NCI-H187 (cell line): ENCODE measurements at regions not wholly inside any gene's neighbourhood (a gene's known extent, or its start where the extent isn't known, plus 50 kb on each side); places are given as distances from the start of the nearest gene placed in this dataset.
"Not testable (repeated sequence)": the region's sequence is repeated elsewhere in the genome, so short reads cannot be mapped to it uniquely, and the experiment has no call there.

Experiments used
- DNase-seq, 2 experiments: peaks; one replicate each; lab custom pipeline; 2025; lab: John Stamatoyannopoulos, UW

- no peak for DNase-seq
Measured at GRCh38 chr17:71202449-71202848, 918.4 kb upstream of the SOX9 start.

- no peak for DNase-seq
Measured at GRCh38 chr17:71203953-71204352, 916.9 kb upstream of the SOX9 start.

GRCh38 chr17:71205951-71206350 is 914.9 kb upstream of the SOX9 start:
- not testable (repeated sequence) for DNase-seq

GRCh38 chr17:71208111-71208704 is 912.6 kb upstream of the SOX9 start:
- no peak for DNase-seq

- no peak for DNase-seq
Measured at GRCh38 chr17:71213936-71214335, 906.9 kb upstream of the SOX9 start.

GRCh38 chr17:71217769-71218168 is 903.1 kb upstream of the SOX9 start:
- no peak for DNase-seq

- DNase-seq: peak; percentile 51 to 54
Measured at GRCh38 chr17:71224824-71225575, 895.8 kb upstream of the SOX9 start.

- no peak for DNase-seq
Measured at GRCh38 chr17:71227841-71228240, 893.0 kb upstream of the SOX9 start.

GRCh38 chr17:71229070-71229469 is 891.8 kb upstream of the SOX9 start:
- no peak for DNase-seq

- DNase-seq: no peak
Measured at GRCh38 chr17:71232801-71233559, 887.8 kb upstream of the SOX9 start.

- no peak for DNase-seq
Measured at GRCh38 chr17:71234349-71234748, 886.5 kb upstream of the SOX9 start.

GRCh38 chr17:71237903-71238538 is 882.8 kb upstream of the SOX9 start:
- DNase-seq: no peak

- no peak for DNase-seq
Measured at GRCh38 chr17:71247441-71248015, 873.3 kb upstream of the SOX9 start.

- DNase-seq: no peak
Measured at GRCh38 chr17:71251276-71251675, 869.5 kb upstream of the SOX9 start.

GRCh38 chr17:71251951-71252350 is 868.9 kb upstream of the SOX9 start:
- DNase-seq: no peak

- no peak for DNase-seq
Measured at GRCh38 chr17:71252436-71252835, 868.4 kb upstream of the SOX9 start.

- DNase-seq: no peak
Measured at GRCh38 chr17:71257096-71257495, 863.7 kb upstream of the SOX9 start.

GRCh38 chr17:71260366-71260940 is 860.4 kb upstream of the SOX9 start:
- no peak for DNase-seq

- DNase-seq: no peak
Measured at GRCh38 chr17:71262586-71262985, 858.2 kb upstream of the SOX9 start.

GRCh38 chr17:71267668-71268067 is 853.2 kb upstream of the SOX9 start:
- DNase-seq: no peak

GRCh38 chr17:71269201-71269600 is 851.6 kb upstream of the SOX9 start:
- DNase-seq: no peak

- no peak for DNase-seq
Measured at GRCh38 chr17:71273441-71273840, 847.4 kb upstream of the SOX9 start.
